ENCODE measurements at regions not wholly inside any gene's neighbourhood (a gene's known extent, or its start where the extent isn't known, plus 50 kb on each side); places are given as distances from the start of the nearest gene placed in this dataset.

DNA sequence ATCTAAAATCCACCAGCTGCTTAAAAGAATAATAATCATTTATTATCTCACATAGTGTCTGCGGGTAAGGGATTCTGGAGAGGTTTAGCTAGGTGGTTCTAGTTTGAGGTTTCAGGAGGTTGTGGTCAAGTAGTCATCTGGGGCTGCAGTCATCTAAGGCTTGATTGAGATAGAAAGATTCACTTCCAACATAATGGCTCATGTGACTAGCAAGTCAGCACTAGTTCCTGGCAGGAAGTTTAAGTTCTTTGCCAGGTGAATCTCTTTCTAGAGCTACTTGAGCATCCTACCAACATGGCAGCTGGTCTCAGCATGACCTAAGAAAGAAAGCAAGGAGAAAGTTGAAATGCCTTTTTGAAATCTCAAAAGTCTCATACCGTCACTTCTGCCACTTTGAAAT is 128.8 kb downstream of the EDN1 start (continued):
- TF ChIP-seq, protein P1, sequence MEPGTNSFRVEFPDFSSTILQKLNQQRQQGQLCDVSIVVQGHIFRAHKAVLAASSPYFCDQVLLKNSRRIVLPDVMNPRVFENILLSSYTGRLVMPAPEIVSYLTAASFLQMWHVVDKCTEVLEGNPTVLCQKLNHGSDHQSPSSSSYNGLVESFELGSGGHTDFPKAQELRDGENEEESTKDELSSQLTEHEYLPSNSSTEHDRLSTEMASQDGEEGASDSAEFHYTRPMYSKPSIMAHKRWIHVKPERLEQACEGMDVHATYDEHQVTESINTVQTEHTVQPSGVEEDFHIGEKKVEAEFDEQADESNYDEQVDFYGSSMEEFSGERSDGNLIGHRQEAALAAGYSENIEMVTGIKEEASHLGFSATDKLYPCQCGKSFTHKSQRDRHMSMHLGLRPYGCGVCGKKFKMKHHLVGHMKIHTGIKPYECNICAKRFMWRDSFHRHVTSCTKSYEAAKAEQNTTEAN (CRISPR knock-in tag; IDR thresholded peaks at IDR 0.05) = no peak
- no peak for TF ChIP-seq ZNF219 (CRISPR knock-in tag; IDR thresholded peaks at IDR 0.05; ENCODE audit: borderline replicate concordance)
- TF ChIP-seq, protein P2, sequence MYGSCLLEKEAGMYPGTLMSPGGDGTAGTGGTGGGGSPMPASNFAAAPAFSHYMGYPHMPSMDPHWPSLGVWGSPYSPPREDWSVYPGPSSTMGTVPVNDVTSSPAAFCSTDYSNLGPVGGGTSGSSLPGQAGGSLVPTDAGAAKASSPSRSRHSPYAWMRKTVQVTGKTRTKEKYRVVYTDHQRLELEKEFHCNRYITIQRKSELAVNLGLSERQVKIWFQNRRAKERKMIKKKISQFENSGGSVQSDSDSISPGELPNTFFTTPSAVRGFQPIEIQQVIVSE (CRISPR knock-in tag; IDR thresholded peaks at IDR 0.05; ENCODE audit: borderline replicate concordance) = no peak
- TF ChIP-seq ETV6 (CRISPR knock-in tag; IDR thresholded peaks at IDR 0.05) = no peak
- no peak for TF ChIP-seq ZNF416 (CRISPR knock-in tag; IDR thresholded peaks at IDR 0.05)
- TF ChIP-seq, protein P3, sequence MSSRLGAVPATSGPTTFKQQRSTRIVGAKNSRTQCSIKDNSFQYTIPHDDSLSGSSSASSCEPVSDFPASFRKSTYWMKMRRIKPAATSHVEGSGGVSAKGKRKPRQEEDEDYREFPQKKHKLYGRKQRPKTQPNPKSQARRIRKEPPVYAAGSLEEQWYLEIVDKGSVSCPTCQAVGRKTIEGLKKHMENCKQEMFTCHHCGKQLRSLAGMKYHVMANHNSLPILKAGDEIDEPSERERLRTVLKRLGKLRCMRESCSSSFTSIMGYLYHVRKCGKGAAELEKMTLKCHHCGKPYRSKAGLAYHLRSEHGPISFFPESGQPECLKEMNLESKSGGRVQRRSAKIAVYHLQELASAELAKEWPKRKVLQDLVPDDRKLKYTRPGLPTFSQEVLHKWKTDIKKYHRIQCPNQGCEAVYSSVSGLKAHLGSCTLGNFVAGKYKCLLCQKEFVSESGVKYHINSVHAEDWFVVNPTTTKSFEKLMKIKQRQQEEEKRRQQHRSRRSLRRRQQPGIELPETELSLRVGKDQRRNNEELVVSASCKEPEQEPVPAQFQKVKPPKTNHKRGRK (CRISPR knock-in tag; IDR thresholded peaks at IDR 0.05; ENCODE audit: borderline replicate concordance) = no peak

DNA sequence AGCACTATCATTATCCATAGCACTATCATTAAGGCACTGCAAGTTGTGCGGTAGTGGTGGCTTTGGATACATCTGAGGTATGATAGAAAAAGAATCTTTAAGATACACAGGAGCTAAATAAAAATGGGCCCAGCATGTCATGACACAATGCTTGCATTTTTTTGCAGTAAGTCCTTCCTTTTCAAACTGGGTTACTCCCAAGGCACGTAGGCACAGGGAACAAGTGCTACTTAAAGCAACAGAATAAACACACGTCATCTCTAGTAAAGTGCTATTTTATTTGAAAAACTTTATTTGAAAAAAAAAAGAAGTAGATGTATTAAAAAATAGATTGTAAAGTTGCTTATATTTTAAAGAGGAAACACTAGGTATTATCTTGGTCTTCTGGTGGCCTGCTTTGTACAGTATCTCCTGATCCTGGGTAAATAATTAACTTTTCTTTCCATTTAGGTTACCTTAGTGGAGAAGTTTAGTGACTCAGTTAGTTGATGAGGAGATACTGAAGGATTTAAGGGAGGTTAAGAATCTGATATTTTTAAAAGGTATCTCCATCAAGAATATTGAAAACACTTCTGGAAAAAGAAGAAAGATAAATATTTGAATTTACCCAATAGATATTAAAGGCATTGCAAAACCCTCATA is 129.6 kb downstream of the EDN1 start:
- H3K27me3 Mint-ChIP-seq (ENCODE audit: low read depth) = no peaks in the 10 kb centered on the region
- TF ChIP-seq SOX15 (CRISPR knock-in tag; IDR thresholded peaks at IDR 0.05) (no peak), CBFB (CRISPR knock-in tag; IDR thresholded peaks at IDR 0.05; ENCODE audit: low read depth) (no peak)
- CTCF ChIA-PET = no interaction called here
- peaks cover 20% of the 10 kb centered on the region for H3K9me3 Mint-ChIP-seq
- H3K27ac Mint-ChIP-seq = no peak overlapping the region
- H3K4me3 Mint-ChIP-seq = no peak overlapping the region
- peaks cover 9% of the 10 kb centered on the region; the same call in 1 of the 2 replicates for H3K36me3 Mint-ChIP-seq
- H3K4me1 Mint-ChIP-seq = peaks cover 16% of the 10 kb centered on the region
- no peak for ATAC-seq
- no peak for DNase-seq (ENCODE audit: low spot score)
- POLR2A ChIA-PET = no interaction called here

DNA sequence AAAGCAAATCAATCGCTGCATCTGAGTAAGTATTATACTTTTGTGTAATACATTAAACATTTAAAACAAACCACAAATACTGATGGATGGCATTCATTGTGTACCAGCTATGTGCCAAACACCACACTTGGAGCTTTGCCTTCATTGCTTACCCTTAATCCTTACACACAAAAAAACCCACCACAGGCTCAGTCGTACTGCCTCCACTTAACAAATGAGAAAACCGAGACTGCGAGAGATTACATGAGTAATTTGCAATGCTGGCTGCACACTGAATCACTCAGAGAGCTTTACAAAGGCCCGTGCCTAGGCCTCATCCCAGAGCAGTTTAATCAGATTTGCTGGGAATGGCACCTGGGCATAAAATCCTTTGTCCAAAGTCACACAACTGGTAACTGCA is 130.5 kb downstream of the EDN1 start:
- no peak for ATAC-seq
- peaks cover 9% of the 10 kb centered on the region; the same call in 1 of the 2 replicates for H3K36me3 Mint-ChIP-seq
- no peak overlapping the region for H3K4me3 Mint-ChIP-seq
- ChIA-PET POLR2A (no interaction called here), CTCF (no interaction called here)
- peaks cover 18% of the 10 kb centered on the region for H3K4me1 Mint-ChIP-seq
- H3K27ac Mint-ChIP-seq = no peak overlapping the region
- no peak for DNase-seq (ENCODE audit: low spot score)
- no peaks in the 10 kb centered on the region for H3K27me3 Mint-ChIP-seq (ENCODE audit: low read depth)
- H3K9me3 Mint-ChIP-seq = peaks cover 20% of the 10 kb centered on the region
- TF ChIP-seq FOXP1 (CRISPR knock-in tag; IDR thresholded peaks at IDR 0.05; ENCODE audit: borderline replicate concordance) = no peak
- no peak for TF ChIP-seq TCF7 (CRISPR knock-in tag; IDR thresholded peaks at IDR 0.05; ENCODE audit: low read depth)
- TF ChIP-seq ZNF232 (CRISPR knock-in tag; IDR thresholded peaks at IDR 0.05) = no peak
- TF ChIP-seq RELA (CRISPR knock-in tag; IDR thresholded peaks at IDR 0.05; ENCODE audit: borderline replicate concordance) = no peak
- no peak for TF ChIP-seq ZBTB21 (CRISPR knock-in tag; IDR thresholded peaks at IDR 0.05; ENCODE audit: borderline replicate concordance)
- no peak for TF ChIP-seq CREB1 (CRISPR knock-in tag; IDR thresholded peaks at IDR 0.05)
- TF ChIP-seq, protein P4, sequence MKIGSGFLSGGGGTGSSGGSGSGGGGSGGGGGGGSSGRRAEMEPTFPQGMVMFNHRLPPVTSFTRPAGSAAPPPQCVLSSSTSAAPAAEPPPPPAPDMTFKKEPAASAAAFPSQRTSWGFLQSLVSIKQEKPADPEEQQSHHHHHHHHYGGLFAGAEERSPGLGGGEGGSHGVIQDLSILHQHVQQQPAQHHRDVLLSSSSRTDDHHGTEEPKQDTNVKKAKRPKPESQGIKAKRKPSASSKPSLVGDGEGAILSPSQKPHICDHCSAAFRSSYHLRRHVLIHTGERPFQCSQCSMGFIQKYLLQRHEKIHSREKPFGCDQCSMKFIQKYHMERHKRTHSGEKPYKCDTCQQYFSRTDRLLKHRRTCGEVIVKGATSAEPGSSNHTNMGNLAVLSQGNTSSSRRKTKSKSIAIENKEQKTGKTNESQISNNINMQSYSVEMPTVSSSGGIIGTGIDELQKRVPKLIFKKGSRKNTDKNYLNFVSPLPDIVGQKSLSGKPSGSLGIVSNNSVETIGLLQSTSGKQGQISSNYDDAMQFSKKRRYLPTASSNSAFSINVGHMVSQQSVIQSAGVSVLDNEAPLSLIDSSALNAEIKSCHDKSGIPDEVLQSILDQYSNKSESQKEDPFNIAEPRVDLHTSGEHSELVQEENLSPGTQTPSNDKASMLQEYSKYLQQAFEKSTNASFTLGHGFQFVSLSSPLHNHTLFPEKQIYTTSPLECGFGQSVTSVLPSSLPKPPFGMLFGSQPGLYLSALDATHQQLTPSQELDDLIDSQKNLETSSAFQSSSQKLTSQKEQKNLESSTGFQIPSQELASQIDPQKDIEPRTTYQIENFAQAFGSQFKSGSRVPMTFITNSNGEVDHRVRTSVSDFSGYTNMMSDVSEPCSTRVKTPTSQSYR (CRISPR knock-in tag; IDR thresholded peaks at IDR 0.05) = no peak
- no peak for TF ChIP-seq ZNF263 (CRISPR knock-in tag; IDR thresholded peaks at IDR 0.05; ENCODE audit: low read depth)
- TF ChIP-seq NR3C1 (CRISPR knock-in tag; conservative IDR thresholded peaks at IDR 0.05; ENCODE audit: low read depth) = no peak
- TF ChIP-seq, protein P5, sequence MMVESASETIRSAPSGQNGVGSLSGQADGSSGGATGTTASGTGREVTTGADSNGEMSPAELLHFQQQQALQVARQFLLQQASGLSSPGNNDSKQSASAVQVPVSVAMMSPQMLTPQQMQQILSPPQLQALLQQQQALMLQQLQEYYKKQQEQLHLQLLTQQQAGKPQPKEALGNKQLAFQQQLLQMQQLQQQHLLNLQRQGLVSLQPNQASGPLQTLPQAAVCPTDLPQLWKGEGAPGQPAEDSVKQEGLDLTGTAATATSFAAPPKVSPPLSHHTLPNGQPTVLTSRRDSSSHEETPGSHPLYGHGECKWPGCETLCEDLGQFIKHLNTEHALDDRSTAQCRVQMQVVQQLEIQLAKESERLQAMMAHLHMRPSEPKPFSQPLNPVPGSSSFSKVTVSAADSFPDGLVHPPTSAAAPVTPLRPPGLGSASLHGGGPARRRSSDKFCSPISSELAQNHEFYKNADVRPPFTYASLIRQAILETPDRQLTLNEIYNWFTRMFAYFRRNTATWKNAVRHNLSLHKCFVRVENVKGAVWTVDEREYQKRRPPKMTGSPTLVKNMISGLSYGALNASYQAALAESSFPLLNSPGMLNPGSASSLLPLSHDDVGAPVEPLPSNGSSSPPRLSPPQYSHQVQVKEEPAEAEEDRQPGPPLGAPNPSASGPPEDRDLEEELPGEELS (CRISPR knock-in tag; IDR thresholded peaks at IDR 0.05) = no peak
- TF ChIP-seq JUN (CRISPR knock-in tag; IDR thresholded peaks at IDR 0.05) = no peak
- no peak for TF ChIP-seq OVOL2 (CRISPR knock-in tag; IDR thresholded peaks at IDR 0.05; ENCODE audit: borderline replicate concordance)
- TF ChIP-seq ZNF671 (CRISPR knock-in tag; IDR thresholded peaks at IDR 0.05) = no peak
- TF ChIP-seq, protein P6, sequence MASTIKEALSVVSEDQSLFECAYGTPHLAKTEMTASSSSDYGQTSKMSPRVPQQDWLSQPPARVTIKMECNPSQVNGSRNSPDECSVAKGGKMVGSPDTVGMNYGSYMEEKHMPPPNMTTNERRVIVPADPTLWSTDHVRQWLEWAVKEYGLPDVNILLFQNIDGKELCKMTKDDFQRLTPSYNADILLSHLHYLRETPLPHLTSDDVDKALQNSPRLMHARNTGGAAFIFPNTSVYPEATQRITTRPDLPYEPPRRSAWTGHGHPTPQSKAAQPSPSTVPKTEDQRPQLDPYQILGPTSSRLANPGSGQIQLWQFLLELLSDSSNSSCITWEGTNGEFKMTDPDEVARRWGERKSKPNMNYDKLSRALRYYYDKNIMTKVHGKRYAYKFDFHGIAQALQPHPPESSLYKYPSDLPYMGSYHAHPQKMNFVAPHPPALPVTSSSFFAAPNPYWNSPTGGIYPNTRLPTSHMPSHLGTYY (CRISPR knock-in tag; IDR thresholded peaks at IDR 0.05) = no peak
- TF ChIP-seq FOXJ3 (CRISPR knock-in tag; IDR thresholded peaks at IDR 0.05; ENCODE audit: borderline replicate concordance) = no peak
- TF ChIP-seq NFATC4 (CRISPR knock-in tag; IDR thresholded peaks at IDR 0.05) = no peak
- no peak for TF ChIP-seq RORB (CRISPR knock-in tag; IDR thresholded peaks at IDR 0.05)
